GM12878 (cell line): ENCODE measurements at regions not wholly inside any gene's neighbourhood (a gene's known extent, or its start where the extent isn't known, plus 50 kb on each side); places are given as distances from the start of the nearest gene placed in this dataset.

ENCODE experiments used
- ATF7 ChIP-seq: fragments of 450-650 bp; IDR thresholded peaks from 2 replicates; pipeline ENCODE4 v1.6.1; 2016; ENCODE audit warnings: low read depth, mild to moderate bottlenecking
- BACH1 ChIP-seq: fragments of 450-650 bp; IDR thresholded peaks from 2 replicates; pipeline ENCODE4 v1.6.1; 2017; ENCODE audit warnings: mild to moderate bottlenecking, borderline replicate concordance
- DPF2 ChIP-seq: fragments of 450-650 bp; IDR thresholded peaks from 2 replicates; pipeline ENCODE4 v1.6.1; 2017; ENCODE audit warnings: mild to moderate bottlenecking
- FOXM1 ChIP-seq: IDR thresholded peaks from 2 replicates; pipeline ENCODE4 v1.6.1; 2012; ENCODE audit warnings: low read depth, mild to moderate bottlenecking, inconsistent platforms, low read length, moderate library complexity
- GABPA ChIP-seq: IDR thresholded peaks from 2 replicates; pipeline ENCODE4 v1.6.1; 2014; ENCODE audit warnings: antibody characterized with exemption, low read depth, mild to moderate bottlenecking, inconsistent platforms
- HDAC2 ChIP-seq: fragments of 200-600 bp; sonication (generic); IDR thresholded peaks from 2 replicates; pipeline ENCODE4 v1.6.1; 2017
- HDGF ChIP-seq: fragments of 450-650 bp; IDR thresholded peaks from 2 replicates; pipeline ENCODE4 v1.6.1; 2016; ENCODE audit warnings: antibody characterized with exemption
- IKZF1 ChIP-seq: fragments of 450-650 bp; conservative IDR thresholded peaks from 2 replicates; pipeline ENCODE4 v1.6.1; 2017; ENCODE audit warnings: antibody characterized with exemption, mild to moderate bottlenecking
- MLLT1 ChIP-seq: fragments of 450-650 bp; IDR thresholded peaks from 2 replicates; pipeline ENCODE4 v1.6.1; 2016; ENCODE audit warnings: mild to moderate bottlenecking
- MTA3 ChIP-seq: IDR thresholded peaks from 2 replicates; pipeline ENCODE4 v1.6.1; 2012; ENCODE audit warnings: low read length, inconsistent platforms, borderline replicate concordance
- MYC ChIP-seq: IDR thresholded peaks from 2 replicates; pipeline ENCODE4 v1.6.1; 2011; ENCODE audit warnings: mild to moderate bottlenecking, low read length, moderate library complexity, inconsistent platforms; ENCODE audit not compliant: insufficient read depth, insufficient replicate concordance, insufficient read length, severe bottlenecking
- NBN ChIP-seq: fragments of 450-650 bp; IDR thresholded peaks from 2 replicates; pipeline ENCODE4 v1.6.1; 2016
- PRDM15 ChIP-seq: fragments of 450-650 bp; formaldehyde crosslinking; IDR thresholded peaks from 2 replicates; pipeline ENCODE4 v1.4.0; 2020; ENCODE audit warnings: mild to moderate bottlenecking, moderate library complexity
- RUNX3 ChIP-seq: IDR thresholded peaks from 2 replicates; pipeline ENCODE4 v1.6.1; 2012; ENCODE audit warnings: low read length, inconsistent platforms
- SKIL ChIP-seq: fragments of 450-650 bp; IDR thresholded peaks from 2 replicates; pipeline ENCODE4 v1.6.1; 2017; ENCODE audit warnings: mild to moderate bottlenecking, low read depth, inconsistent platforms; ENCODE audit not compliant: poor library complexity, severe bottlenecking
- SMARCA5 ChIP-seq: fragments of 450-650 bp; IDR thresholded peaks from 2 replicates; pipeline ENCODE4 v1.6.1; 2017; ENCODE audit warnings: mild to moderate bottlenecking
- SMC3 ChIP-seq: IDR thresholded peaks from 2 replicates; pipeline ENCODE4 v1.6.1; 2011; ENCODE audit warnings: low read length, improper control_type of control experiment, borderline replicate concordance
- STAT1 ChIP-seq: fragments of 450-650 bp; conservative IDR thresholded peaks from 2 replicates; pipeline ENCODE4 v1.6.1; 2014; ENCODE audit warnings: antibody characterized with exemption, mild to moderate bottlenecking
- SUPT20H ChIP-seq: IDR thresholded peaks from 2 replicates; pipeline ENCODE4 v1.6.1; 2011; ENCODE audit warnings: low read depth, mild to moderate bottlenecking, low read length, moderate library complexity, borderline replicate concordance; ENCODE audit not compliant: control insufficient read depth
- ZBTB11 ChIP-seq: fragments of 450-650 bp; formaldehyde crosslinking; IDR thresholded peaks from 2 replicates; pipeline ENCODE4 v1.5.0; 2022; ENCODE audit warnings: mild to moderate bottlenecking, missing genetic modification characterization
- ZNF24 ChIP-seq: fragments of 450-650 bp; IDR thresholded peaks from 2 replicates; pipeline ENCODE4 v1.6.1; 2017; ENCODE audit warnings: antibody characterized with exemption, mild to moderate bottlenecking

- TF ChIP-seq SKIL (peak; percentile 47), FOXM1 (no peak), IKZF1 (peak; percentile 41; the same call in 1 of the 2 replicates), STAT1 (no peak), MLLT1 (peak; percentile 60), SMC3 (no peak), HDGF (0 out of 2 replicates have a peak, but pooled peaks have one; percentile 27), DPF2 (no peak), MTA3 (no peak), ZBTB11 (CRISPR knock-in tag) (no peak), PRDM15 (CRISPR knock-in tag) (no peak), NBN (no peak; the same call in 1 of the 2 replicates), GABPA (no peak), ZNF24 (0 out of 2 replicates have a peak, but pooled peaks have one; percentile 10), RUNX3 (peak; percentile 37; the same call in 1 of the 2 replicates), BACH1 (no peak), MYC (no peak), ATF7 (peak; percentile 50), SMARCA5 (no peak), HDAC2 (no peak), SUPT20H (no peak)
Observed at GRCh38 chr15:38651328-38652038, 86.9 kb upstream of the RASGRP1 start (continued).
